ENCODE measurements at regions not wholly inside any gene's neighbourhood (a gene's known extent, or its start where the extent isn't known, plus 50 kb on each side); places are given as distances from the start of the nearest gene placed in this dataset.

GRCh38 chr21:20783611-20784010, 214.6 kb upstream of the NCAM2 start:
- no peak overlapping the region for H2AFZ ChIP-seq (ENCODE audit: low read length)
- WGBS, 2 donors (ENCODE audit: extremely low coverage in 2 of 2, insufficient read length in 2 of 2, insufficient replicate concordance in 1 of 2): no CpG with 5 or more reads among the region's 5 CpGs
- peaks cover 0 to 6% of the 10 kb centered on the region in 2 donors for H3K4me1 ChIP-seq (ENCODE audit: control insufficient read depth in 2 of 2, insufficient read depth in 1 of 2, low read depth in 1 of 2, low read length in 2 of 2)
- H3K4ac ChIP-seq (ENCODE audit: low read length): no peak overlapping the region
- no peak overlapping the region for H3K23ac ChIP-seq (ENCODE audit: low read depth, low read length, poor library complexity)
- H3K36me3 ChIP-seq (replicated peaks in 1 of 2; ENCODE audit: control insufficient read depth in 2 of 2, insufficient read depth in 2 of 2, low read length in 2 of 2): no peaks in the 10 kb centered on the region
- H3K9ac ChIP-seq (ENCODE audit: low read depth, low read length, poor library complexity): no peak overlapping the region
- no peak for DNase-seq (ENCODE audit: low spot score)
- no peak overlapping the region for H3K4me2 ChIP-seq (ENCODE audit: insufficient read depth, low read length, poor library complexity, severe bottlenecking)
- H3K14ac ChIP-seq (ENCODE audit: low read length): no peak overlapping the region
- no peak overlapping the region for H3K4me3 ChIP-seq (ENCODE audit: low read length in 2 of 2)
- H3K27me3 ChIP-seq (ENCODE audit: control insufficient read depth in 3 of 3, insufficient read depth in 3 of 3, low read depth in 1 of 3, low read length in 3 of 3): peaks cover 0 to 55% (median 0%) of the 10 kb centered on the region in 3 experiments
- no peak overlapping the region for H2BK120ac ChIP-seq (ENCODE audit: low read depth, low read length)
- peaks cover 10 to 18% of the 10 kb centered on the region in 2 donors for H3K9me3 ChIP-seq (replicated peaks in 1 of 2; ENCODE audit: control insufficient read depth in 2 of 2, insufficient read depth in 1 of 2, low read depth in 1 of 2, low read length in 2 of 2)
- H2BK5ac ChIP-seq (ENCODE audit: low read length): no peak overlapping the region
- no peak overlapping the region for H2BK12ac ChIP-seq (ENCODE audit: low read length)
- H2BK15ac ChIP-seq (ENCODE audit: low read length): no peak overlapping the region
- H3K79me1 ChIP-seq (ENCODE audit: low read depth, low read length): no peaks in the 10 kb centered on the region
- no peak overlapping the region for H4K8ac ChIP-seq (ENCODE audit: low read depth, low read length)
- H3K18ac ChIP-seq (ENCODE audit: low read length): no peak overlapping the region
- H4K91ac ChIP-seq (ENCODE audit: low read depth, low read length, poor library complexity): no peak overlapping the region
- H2AK5ac ChIP-seq (ENCODE audit: low read depth, low read length): no peak overlapping the region
- H3K27ac ChIP-seq (replicated peaks; ENCODE audit: low read length): no peak overlapping the region

DNA sequence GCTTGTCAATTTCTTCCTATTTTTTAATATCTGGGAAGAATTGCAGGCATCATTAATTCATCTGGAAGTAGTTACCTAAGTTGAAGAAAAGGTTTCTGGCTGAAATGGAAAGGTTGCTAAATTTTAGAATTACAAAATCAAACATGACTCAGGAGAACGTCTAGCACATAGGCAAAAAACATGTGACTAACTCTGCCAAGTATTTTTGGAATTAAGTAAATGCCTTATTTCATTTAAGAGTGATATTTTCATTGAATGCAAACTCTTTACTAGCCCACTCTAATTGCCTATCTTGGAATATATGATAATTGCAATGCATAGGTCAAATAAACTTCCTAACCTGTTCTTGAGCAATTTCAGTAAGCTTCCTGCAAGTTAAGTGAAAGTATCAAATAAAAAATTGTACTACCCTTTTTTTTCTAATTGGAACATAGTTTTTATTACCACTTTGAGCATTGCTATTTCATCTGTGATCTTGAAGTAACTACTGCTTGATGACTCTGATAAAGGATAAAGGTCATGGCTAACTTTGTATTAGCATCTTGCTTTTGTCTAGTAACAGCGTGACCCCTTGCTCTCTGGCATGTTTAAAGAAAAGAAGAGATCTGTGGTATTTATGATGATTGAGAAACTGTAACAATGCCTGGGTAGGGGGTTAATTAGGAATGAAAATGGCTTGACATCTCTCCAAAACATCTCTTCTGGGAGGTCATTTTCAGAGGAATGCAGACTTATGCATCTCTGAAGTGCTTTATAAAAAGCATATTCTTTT, 208.3 kb upstream of the NCAM2 start:
- no peak overlapping the region for H3K4me2 ChIP-seq (ENCODE audit: insufficient read depth, low read length, poor library complexity, severe bottlenecking)
- H3K4me1 ChIP-seq (ENCODE audit: control insufficient read depth in 2 of 2, insufficient read depth in 1 of 2, low read depth in 1 of 2, low read length in 2 of 2): no peaks in the 10 kb centered on the region

DNA sequence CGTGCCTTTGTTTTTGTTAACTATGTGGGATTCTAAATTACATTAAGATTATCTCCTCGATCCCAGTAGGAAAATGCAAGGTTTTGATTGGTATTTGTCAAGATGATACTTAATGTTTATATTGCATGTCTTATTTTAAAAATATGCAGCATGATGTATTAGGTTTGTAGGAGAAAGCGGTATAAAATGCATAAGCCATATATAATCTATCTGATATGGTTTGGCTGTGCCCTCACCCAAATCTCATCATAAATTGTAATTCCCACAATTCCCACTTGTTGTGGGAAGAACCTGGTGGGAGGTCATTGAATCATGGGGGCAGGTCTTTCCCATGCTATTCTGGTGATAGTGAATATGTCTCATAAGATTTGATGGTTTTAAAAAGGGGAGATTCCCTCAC, 198.1 kb upstream of the NCAM2 start:
- H3K9ac ChIP-seq (ENCODE audit: low read depth, low read length, poor library complexity): no peak overlapping the region
- H3K4me3 ChIP-seq (ENCODE audit: low read length in 2 of 2): no peak overlapping the region
- no peak overlapping the region for H3K18ac ChIP-seq (ENCODE audit: low read length)
- no peak overlapping the region for H2AK5ac ChIP-seq (ENCODE audit: low read depth, low read length)
- no peak overlapping the region for H4K91ac ChIP-seq (ENCODE audit: low read depth, low read length, poor library complexity)
- H3K4me1 ChIP-seq (ENCODE audit: control insufficient read depth in 2 of 2, insufficient read depth in 1 of 2, low read depth in 1 of 2, low read length in 2 of 2): no peaks in the 10 kb centered on the region
- no peak overlapping the region for H3K23ac ChIP-seq (ENCODE audit: low read depth, low read length, poor library complexity)
- H3K27me3 ChIP-seq (ENCODE audit: control insufficient read depth in 3 of 3, insufficient read depth in 3 of 3, low read depth in 1 of 3, low read length in 3 of 3): peaks cover 0 to 18% (median 0%) of the 10 kb centered on the region in 3 experiments
- no peak overlapping the region for H2BK5ac ChIP-seq (ENCODE audit: low read length)
- no peak overlapping the region for H3K4ac ChIP-seq (ENCODE audit: low read length)
- no peak overlapping the region for H3K27ac ChIP-seq (replicated peaks; ENCODE audit: low read length)
- no peak for DNase-seq (ENCODE audit: low spot score)
- no peak overlapping the region for H3K4me2 ChIP-seq (ENCODE audit: insufficient read depth, low read length, poor library complexity, severe bottlenecking)
- peaks cover 0 to 2% of the 10 kb centered on the region in 2 donors for H3K9me3 ChIP-seq (replicated peaks in 1 of 2; ENCODE audit: control insufficient read depth in 2 of 2, insufficient read depth in 1 of 2, low read depth in 1 of 2, low read length in 2 of 2)
- no peak overlapping the region for H2BK12ac ChIP-seq (ENCODE audit: low read length)
- H3K79me1 ChIP-seq (ENCODE audit: low read depth, low read length): no peaks in the 10 kb centered on the region
- H2AFZ ChIP-seq (ENCODE audit: low read length): no peak overlapping the region
- H3K14ac ChIP-seq (ENCODE audit: low read length): no peak overlapping the region
- no CpG with 5 or more reads among the region's 3 CpGs for WGBS, 2 donors (ENCODE audit: extremely low coverage in 2 of 2, insufficient read length in 2 of 2, insufficient replicate concordance in 1 of 2)
- H3K36me3 ChIP-seq (replicated peaks in 1 of 2; ENCODE audit: control insufficient read depth in 2 of 2, insufficient read depth in 2 of 2, low read length in 2 of 2): peaks cover 0 to 1% of the 10 kb centered on the region in 2 donors
- H4K8ac ChIP-seq (ENCODE audit: low read depth, low read length): no peak overlapping the region
- no peak overlapping the region for H2BK120ac ChIP-seq (ENCODE audit: low read depth, low read length)
- H2BK15ac ChIP-seq (ENCODE audit: low read length): no peak overlapping the region

More for the DNA sequence above, 208.3 kb upstream of the NCAM2 start:
- H3K27me3 ChIP-seq (ENCODE audit: control insufficient read depth in 3 of 3, insufficient read depth in 3 of 3, low read depth in 1 of 3, low read length in 3 of 3): peaks cover 0 to 86% (median 0%) of the 10 kb centered on the region in 3 experiments
- no peaks in the 10 kb centered on the region for H3K79me1 ChIP-seq (ENCODE audit: low read depth, low read length)
- H3K4me3 ChIP-seq (ENCODE audit: low read length in 2 of 2): no peak overlapping the region
- no peak overlapping the region for H3K27ac ChIP-seq (replicated peaks; ENCODE audit: low read length)
- no peak overlapping the region for H4K8ac ChIP-seq (ENCODE audit: low read depth, low read length)
- no peak overlapping the region for H3K14ac ChIP-seq (ENCODE audit: low read length)
- no peak overlapping the region for H2BK12ac ChIP-seq (ENCODE audit: low read length)
- no peak overlapping the region for H3K18ac ChIP-seq (ENCODE audit: low read length)
- H2BK120ac ChIP-seq (ENCODE audit: low read depth, low read length): no peak overlapping the region
- no peak overlapping the region for H3K23ac ChIP-seq (ENCODE audit: low read depth, low read length, poor library complexity)
- no peak overlapping the region for H3K4ac ChIP-seq (ENCODE audit: low read length)
- H3K36me3 ChIP-seq (replicated peaks in 1 of 2; ENCODE audit: control insufficient read depth in 2 of 2, insufficient read depth in 2 of 2, low read length in 2 of 2): no peaks in the 10 kb centered on the region
- no peak overlapping the region for H2BK5ac ChIP-seq (ENCODE audit: low read length)
- no peak overlapping the region for H4K91ac ChIP-seq (ENCODE audit: low read depth, low read length, poor library complexity)
- DNase-seq (ENCODE audit: low spot score): peak; percentile 8
- H2AFZ ChIP-seq (ENCODE audit: low read length): no peak overlapping the region
- no CpG with 5 or more reads among the region's 2 CpGs for WGBS, 2 donors (ENCODE audit: extremely low coverage in 2 of 2, insufficient read length in 2 of 2, insufficient replicate concordance in 1 of 2)
- H3K9me3 ChIP-seq (replicated peaks in 1 of 2; ENCODE audit: control insufficient read depth in 2 of 2, insufficient read depth in 1 of 2, low read depth in 1 of 2, low read length in 2 of 2): peaks cover 0 to 10% of the 10 kb centered on the region in 2 donors
- no peak overlapping the region for H3K9ac ChIP-seq (ENCODE audit: low read depth, low read length, poor library complexity)
- no peak overlapping the region for H2AK5ac ChIP-seq (ENCODE audit: low read depth, low read length)
- no peak overlapping the region for H2BK15ac ChIP-seq (ENCODE audit: low read length)

- H3K36me3 ChIP-seq (replicated peaks in 1 of 2; ENCODE audit: control insufficient read depth in 2 of 2, insufficient read depth in 2 of 2, low read length in 2 of 2): no peaks in the 10 kb centered on the region
- H2BK12ac ChIP-seq (ENCODE audit: low read length): no peak overlapping the region
- H3K79me1 ChIP-seq (ENCODE audit: low read depth, low read length): no peaks in the 10 kb centered on the region
- no peak overlapping the region for H3K18ac ChIP-seq (ENCODE audit: low read length)
- H4K8ac ChIP-seq (ENCODE audit: low read depth, low read length): no peak overlapping the region
- no CpG with 5 or more reads among the region's 4 CpGs for WGBS, 2 donors (ENCODE audit: extremely low coverage in 2 of 2, insufficient read length in 2 of 2, insufficient replicate concordance in 1 of 2)
- H3K23ac ChIP-seq (ENCODE audit: low read depth, low read length, poor library complexity): no peak overlapping the region
- no peak overlapping the region for H3K4me2 ChIP-seq (ENCODE audit: insufficient read depth, low read length, poor library complexity, severe bottlenecking)
- no peak overlapping the region for H3K14ac ChIP-seq (ENCODE audit: low read length)
- H3K9me3 ChIP-seq (replicated peaks in 1 of 2; ENCODE audit: control insufficient read depth in 2 of 2, insufficient read depth in 1 of 2, low read depth in 1 of 2, low read length in 2 of 2): no peaks in the 10 kb centered on the region
- no peak for DNase-seq (ENCODE audit: low spot score)
- H2AK5ac ChIP-seq (ENCODE audit: low read depth, low read length): no peak overlapping the region
- no peak overlapping the region for H3K4ac ChIP-seq (ENCODE audit: low read length)
- no peaks in the 10 kb centered on the region for H3K4me1 ChIP-seq (ENCODE audit: control insufficient read depth in 2 of 2, insufficient read depth in 1 of 2, low read depth in 1 of 2, low read length in 2 of 2)
- no peak overlapping the region for H2BK5ac ChIP-seq (ENCODE audit: low read length)
- H2BK15ac ChIP-seq (ENCODE audit: low read length): no peak overlapping the region
- H2BK120ac ChIP-seq (ENCODE audit: low read depth, low read length): no peak overlapping the region
- H3K4me3 ChIP-seq (ENCODE audit: low read length in 2 of 2): no peak overlapping the region
- H2AFZ ChIP-seq (ENCODE audit: low read length): no peak overlapping the region
- no peak overlapping the region for H4K91ac ChIP-seq (ENCODE audit: low read depth, low read length, poor library complexity)
- H3K27me3 ChIP-seq (ENCODE audit: control insufficient read depth in 3 of 3, insufficient read depth in 3 of 3, low read depth in 1 of 3, low read length in 3 of 3): peaks cover 0 to 15% (median 0%) of the 10 kb centered on the region in 3 experiments
- H3K27ac ChIP-seq (replicated peaks; ENCODE audit: low read length): no peak overlapping the region
- H3K9ac ChIP-seq (ENCODE audit: low read depth, low read length, poor library complexity): no peak overlapping the region
Observed at GRCh38 chr21:20802201-20802600, 196.0 kb upstream of the NCAM2 start.

All from neuronal stem cell (in vitro differentiated cells).